HG02870 (cell line): ENCODE measurements at regions not wholly inside any gene's neighbourhood (a gene's known extent, or its start where the extent isn't known, plus 50 kb on each side); places are given as distances from the start of the nearest gene placed in this dataset.
"Not testable (repeated sequence)": the region's sequence is repeated elsewhere in the genome, so short reads cannot be mapped to it uniquely, and the experiment has no call there.

Experiments
- ATAC-seq: cut with Tn5 transposase; IDR thresholded peaks from one replicate; pipeline ENCODE4 v1.9.1; 2021; ENCODE audit warnings: mild to moderate bottlenecking, moderate library complexity; ENCODE audit not compliant: unreplicated experiment

DNA sequence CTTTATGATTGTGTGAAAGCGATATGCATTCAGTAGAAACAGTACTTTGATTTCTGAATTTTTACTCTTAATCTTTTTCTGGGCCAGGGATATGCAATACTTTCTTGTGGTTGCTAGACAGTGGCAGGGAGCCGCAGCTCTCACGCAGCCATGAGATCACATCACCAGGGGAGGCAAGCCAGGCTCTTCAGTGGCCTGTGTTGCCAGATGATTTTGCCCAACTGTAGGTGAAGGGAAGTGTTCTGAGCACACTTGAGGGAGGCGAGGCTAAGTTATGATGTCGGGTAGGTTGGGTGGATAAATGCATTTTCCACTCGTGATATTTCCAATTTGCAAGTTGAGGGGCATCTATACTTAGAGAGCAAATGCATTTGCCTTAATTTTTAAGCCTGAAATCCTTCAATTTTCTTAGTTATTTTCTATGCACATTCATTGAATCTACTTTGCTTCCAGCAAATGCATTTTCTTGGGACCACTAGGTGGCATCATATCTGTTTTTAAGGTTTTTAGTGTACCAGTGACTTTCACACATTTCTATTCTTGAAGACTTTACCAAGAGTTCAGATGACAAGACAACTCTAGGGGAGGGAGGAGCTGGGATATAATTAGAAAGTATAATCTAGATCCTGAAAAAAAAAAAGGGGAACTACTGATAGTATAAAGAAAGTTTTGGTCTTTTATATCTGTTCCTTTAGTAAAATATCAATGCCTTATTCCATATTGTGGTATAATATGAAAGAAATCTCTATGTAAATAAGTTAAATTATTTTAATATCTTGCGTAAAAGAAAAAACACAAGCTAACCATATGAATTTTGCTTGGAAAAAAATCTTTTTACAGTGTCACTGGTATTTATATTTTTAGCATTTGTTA is 643.3 kb downstream of the SOCS6 start:
- no peak for ATAC-seq

DNA sequence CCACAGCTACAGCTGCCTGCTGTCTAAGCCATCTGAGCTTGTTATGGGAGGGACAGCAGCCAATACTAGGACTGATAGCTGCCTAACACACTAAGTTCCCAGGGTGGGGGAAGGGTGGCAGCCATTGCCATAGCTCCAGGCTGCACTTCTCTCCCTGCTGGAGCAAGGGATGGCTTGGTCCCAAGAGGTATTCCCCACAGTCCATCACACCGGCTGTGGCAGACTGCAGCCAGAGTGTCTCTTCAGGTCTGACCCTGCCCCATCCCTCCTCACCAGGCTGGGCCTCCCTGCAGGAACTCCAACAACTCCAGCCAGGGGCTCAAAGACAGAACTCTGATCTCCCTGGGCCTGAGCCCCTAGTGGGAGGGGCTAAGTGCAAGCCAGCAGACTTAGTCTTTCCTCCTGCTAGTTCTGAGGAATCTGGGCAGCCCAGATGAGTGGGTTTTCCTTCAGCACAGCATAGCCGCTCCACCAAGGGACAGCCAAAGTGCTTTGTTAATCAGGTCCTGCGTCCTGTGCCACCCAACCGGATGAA is 632.1 kb downstream of the SOCS6 start:
- ATAC-seq = no peak

DNA sequence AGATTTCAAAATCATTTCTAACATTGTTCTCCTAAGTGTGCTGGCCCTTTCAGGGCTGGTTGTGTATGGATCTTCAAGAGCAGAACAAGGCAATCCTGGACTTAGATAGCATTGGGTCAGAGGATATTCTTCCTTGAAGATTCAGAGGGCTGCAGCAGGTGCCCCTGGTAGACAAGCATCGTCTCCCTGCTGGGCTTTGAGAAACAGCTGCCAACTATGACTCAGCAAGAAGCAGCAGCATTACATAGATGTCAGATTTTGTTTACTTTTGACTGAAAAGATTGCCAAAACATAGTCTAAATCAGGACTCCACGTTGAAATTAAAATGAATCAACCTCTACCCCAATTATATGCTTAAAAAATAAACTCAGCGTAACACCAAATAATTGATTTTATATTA is 618.8 kb downstream of the SOCS6 start:
- no peak for ATAC-seq

DNA sequence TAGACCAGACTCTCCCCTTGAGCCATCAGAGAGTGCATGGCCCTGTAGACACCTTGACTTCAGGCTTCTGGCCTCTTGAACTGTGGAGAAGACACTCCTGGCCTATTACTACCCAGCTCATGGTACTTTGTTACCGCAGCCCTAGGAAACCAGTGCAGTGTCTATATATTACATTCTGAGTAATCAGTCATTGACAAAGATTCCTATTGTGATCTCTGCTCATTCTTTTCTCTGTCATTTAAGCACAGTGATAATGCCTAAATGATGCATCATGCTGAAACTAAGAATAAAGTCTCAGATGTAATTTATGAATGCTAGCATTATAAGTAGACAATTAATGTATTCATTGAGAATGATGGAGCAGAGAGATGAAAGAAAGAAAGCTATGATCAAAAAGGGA is 603.5 kb downstream of the SOCS6 start:
- no peak for ATAC-seq

DNA sequence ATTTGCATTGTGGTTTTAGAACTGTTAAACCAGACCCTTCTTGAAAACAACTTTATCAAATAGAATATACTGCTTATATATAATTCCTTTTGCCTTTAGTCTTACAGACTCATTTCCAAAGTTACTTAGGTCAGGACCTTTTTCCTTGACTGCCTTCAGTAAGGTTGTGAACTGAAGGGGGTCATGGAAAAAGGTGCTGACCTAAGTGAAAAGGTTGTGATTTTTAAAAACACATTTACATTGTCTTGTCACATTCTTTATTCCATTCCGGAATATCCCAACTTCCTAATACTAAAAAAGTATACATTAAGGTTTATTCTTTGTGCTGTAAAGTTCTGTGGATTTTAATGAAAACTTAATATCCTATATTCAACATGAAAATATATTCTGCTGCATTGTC is 581.4 kb downstream of the SOCS6 start:
- ATAC-seq = no peak

DNA sequence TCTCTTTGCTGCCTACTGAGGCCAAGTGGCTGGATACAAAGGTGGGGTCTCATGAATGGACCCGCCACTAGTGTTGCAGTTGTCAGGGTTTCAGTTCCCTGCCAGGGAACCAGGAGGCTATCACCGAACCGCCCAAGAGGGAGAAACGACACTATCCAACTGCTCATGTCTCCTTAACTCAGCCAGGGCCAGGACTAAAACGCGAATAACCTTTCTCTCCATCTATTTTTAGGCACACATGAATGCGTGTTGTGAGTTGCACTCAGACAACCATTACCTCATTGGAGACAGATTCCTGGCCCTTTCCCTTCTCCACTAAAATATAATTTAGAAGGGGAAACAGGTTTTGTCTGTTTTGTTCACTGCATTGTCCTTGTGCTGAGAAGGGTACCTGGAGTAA is 559.5 kb downstream of the SOCS6 start:
- no peak for ATAC-seq

DNA sequence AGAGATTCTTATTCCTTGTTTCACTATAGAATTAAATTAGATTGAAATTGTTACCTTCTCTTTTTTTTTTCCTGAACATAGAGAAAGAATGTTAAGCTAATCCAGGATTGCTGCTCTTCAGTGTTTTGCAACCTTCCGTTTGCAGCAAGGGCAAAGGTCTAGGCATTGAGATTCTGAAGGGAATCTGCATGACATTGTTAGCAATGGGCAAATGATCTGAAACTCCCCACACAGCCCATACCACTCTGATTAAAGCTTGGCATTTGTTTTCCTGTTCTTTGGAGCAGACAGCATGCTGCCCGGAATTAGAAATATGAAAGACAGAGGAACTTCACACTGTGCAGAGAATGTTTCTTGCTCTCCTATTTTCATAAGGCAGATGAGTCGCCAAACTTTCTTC is 551.8 kb downstream of the SOCS6 start:
- no peak for ATAC-seq

DNA sequence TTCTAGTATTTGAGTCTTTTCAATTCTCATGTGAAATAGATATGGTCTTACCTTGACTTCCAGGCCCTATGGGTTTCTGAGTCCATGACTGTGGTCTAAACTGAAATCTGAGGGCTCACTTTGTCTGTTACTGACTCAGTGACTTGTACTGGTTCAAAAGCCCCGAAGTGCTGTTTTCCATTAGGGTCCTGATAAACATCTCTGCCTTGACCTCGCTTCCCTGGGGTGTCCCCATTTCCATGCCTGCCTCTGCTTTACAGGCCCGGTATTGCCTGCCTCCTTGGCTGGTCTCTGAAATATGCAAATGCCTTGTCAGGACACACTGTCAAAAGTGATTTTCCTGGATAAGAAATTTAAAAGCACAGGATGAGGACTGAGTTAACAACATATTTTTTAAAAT is 538.8 kb downstream of the SOCS6 start:
- no peak for ATAC-seq

DNA sequence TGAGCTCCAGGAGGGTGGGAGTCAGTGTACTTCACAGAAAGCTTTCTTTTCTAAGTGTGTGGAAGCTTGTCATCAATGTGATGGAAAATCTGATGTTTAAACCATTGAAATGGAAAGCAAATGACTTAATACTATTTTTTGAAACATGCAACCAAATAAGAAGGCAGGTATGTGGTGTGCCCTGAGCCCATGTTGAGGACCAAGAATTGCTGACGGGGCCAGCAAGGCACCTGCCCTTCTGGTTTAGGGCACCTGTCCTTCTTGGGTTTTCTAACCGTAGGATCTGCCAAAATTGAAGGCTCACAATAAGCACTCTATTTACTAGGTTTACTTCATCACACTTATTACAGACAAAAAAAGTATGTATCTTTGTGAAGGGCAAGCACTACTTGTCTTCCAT is 537.7 kb downstream of the SOCS6 start:
- no peak for ATAC-seq

DNA sequence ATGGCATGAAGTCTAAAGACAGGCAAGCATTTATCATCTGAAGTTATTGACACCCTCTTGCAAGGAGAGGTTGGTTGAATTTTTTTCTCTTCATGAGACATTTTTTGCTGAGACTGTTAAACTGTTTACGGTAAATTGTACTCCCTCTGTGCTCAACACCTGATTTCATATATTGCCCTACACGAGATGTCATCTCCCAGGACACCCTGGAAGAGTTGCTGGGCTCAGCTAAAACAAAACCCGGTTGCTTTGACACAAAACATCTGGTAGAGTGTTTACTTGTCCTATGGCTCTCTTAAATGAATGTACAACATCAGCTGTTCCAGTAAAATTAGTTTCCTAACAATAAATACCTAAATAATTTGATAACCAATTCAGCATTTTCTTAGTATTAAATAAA is 533.8 kb downstream of the SOCS6 start:
- ATAC-seq = no peak

DNA sequence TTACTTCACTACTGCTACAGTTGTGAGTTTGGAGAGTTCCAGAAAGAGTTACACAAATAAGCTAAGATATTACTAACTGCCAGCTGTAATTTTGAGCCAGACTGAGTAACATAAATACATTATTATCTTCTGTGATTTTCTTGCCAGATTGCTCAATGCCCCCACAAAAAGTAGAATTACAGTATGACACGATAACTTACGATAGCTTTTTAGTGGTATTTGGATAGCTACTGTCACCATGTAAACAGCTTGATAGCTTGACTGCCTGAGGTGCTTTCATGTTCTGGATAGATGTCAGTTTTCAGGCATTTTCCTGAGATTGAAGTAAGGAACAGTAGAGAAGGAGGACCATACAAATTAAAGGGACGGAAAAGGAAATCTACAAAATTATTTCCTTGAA is 533.3 kb downstream of the SOCS6 start:
- ATAC-seq = no peak

DNA sequence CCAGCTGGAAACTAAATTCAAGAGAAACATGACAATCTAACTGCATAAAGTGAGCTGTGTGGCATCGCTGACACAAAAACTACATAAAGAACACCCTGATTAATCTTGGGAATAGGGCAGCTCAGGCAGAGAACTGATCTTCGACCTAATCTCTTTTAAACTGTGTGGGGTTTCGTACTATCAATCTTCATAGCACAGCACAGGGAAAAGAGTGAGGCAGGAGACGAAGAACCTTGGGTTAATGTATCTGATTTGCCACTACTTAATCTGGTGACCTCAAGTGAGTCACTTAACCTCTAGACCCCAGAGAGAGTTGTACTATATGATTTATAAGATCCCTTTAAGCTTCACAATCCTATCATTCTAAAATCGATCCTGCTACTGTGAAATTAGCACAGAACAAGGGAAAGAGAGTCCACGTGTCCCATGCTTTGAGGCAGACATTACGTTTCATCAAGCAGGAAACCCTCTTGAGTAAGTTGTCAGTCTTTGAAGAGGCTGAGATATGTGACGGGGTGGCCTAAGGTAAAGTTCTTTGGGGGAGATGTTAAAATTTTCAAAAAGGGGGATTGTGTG is 519.7 kb downstream of the SOCS6 start:
- ATAC-seq = no peak

DNA sequence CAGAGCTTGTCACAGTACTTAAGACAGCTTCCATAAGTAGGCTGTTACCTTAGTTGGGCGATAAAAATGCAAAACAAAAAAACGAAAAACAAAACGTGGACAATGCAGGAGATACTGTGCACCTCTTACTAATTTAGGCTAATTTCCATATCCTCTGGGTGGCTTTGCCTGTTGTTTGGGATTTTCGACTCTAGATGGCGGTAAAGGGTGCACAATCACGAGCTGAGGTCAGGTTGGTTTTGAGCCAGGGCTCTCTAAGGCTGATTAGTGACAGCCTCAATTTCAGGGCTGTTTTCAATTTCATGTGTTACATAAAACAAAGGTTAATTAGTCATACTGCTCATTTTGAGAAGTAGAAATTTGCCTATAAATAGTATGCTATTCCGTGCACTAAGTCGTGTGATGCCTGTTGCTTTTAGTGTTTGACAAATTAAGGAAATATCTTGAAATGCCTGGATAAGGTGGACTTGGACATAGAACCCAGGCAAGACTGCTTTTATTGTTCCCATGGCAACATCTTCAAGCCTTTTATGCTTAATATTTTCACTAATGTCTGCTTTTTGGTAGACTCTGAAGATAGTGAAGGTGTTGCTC is 493.1 kb downstream of the SOCS6 start:
- peak; percentile 96 for ATAC-seq

DNA sequence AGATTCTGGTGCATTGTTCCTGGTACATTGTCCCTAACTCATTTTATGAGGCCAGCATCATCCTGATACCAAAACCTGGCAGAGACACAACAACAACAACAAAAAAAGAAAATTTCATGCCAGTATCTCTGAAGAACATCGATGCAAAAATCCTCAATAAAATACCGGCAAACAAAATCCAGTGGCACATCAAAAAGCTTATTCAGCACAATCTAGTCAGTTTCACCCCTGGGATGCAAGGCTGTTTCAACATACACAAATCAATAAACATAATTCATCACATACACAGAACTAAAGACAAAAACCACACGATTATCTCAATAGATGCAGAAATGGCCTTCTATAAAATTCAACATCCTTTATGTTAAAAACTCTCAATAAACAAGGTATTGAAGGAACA is 477.4 kb downstream of the SOCS6 start:
- ATAC-seq = not testable (repeated sequence)

DNA sequence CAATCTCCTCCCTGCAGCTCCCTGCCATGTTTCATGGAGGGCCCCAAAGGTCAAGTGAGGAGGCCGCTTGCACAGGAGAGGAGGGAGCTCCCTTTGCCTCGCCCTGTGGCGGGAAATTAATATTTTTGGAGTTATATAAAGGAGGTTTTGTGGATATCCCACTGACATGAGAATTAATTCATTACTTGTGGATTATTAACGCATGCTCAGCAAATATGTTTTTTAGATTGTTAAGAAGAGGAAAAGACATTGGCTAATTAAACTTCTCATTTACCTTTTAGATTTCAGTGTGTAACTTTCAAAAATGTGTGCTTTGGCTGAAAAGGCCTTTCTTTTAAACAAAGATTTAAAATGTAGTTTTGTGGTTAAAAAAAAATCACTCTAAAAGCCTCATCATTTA is 474.0 kb downstream of the SOCS6 start:
- no peak for ATAC-seq

DNA sequence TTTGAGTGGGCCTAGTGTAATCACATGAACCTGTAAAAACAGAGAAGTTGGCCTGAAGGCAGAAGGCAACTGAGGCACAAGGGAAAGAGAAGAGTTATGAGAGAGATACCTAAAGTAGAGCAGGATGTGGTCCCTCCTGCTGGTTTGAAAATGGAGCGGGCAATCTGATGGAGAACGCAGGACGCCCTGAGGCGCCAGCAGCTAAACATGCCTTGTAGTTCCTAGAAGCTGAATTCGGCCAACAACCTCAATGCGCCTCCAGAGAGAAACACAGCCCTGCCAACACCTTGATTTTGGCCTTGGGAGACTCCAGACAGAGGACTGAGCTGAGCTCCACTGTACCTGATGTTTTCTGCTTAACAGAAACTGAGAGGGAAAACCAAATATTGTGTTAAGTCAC is 469.9 kb downstream of the SOCS6 start:
- ATAC-seq = no peak

DNA sequence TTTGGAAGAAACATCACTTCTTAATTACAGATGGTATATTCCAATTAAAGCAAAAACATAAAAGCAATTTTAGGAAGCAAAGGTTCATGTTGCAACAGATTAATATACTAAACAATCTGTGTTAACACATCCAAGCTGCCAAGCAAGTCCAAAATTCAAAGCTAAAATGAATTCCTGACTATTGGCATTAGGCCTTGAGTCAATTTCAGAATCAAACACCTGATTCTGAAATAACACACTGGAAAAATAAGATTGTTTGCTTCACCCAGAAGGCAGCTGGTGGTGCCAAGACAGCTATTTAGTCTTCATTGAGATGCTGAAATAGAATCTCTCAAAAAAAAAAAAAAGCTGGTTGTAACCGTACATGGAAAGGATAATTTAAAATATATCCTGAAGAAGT is 465.6 kb downstream of the SOCS6 start:
- ATAC-seq = no peak

DNA sequence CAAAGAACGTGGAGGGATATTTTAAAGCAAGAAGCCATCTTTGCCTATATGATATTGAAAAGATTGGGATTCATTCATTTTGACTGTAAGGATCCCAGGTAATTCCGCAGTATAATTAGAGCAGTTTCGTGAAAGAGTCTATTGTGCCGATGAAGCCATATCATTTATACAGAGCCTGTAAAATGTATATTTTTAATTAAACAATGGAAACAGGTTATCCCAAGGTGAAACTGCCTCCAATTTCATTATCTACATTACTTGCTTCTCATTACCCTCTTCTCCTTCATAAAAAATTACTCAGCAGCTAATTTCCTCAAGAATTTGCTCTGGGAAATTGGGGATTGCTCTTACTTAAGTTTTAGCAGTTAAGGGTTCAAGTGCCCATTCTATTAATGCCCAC is 444.1 kb downstream of the SOCS6 start:
- ATAC-seq = no peak

DNA sequence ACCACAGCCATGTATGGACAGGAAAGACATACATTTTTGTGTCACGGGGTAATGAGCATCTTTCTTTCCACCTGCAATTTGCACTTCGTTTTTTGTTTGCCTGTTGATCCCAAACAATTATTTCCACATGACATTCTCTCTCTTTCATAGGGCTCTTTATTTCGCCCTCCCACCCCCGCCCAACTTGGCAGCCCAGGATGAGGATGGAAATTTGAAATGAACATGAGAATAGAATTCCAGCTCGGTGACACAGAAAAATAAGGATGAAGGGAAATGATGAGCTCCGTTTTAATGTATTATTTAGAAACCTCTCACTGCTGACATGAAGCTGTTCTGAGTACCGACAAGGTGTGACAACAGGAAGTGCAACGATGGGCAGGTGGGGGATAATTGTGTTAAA is 443.3 kb downstream of the SOCS6 start:
- no peak for ATAC-seq

DNA sequence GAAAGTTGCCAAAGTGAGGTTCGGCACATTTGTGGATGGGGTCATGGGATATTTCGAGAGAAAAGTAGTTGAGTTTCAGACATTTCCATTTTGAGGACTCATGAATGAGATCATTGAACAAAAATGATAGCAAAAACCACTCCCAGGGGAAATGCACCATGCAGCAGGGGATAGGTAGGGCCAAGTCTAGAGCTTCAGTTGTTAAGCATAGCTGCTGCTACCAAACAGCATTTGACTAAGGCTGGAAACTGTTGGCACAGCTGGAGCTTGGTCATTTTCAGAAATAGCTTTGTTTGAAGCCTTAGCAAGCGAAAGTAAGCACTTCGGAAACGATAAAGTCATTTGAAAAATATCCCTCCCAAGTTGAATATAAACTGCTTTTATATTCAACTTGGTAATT is 431.8 kb downstream of the SOCS6 start:
- ATAC-seq = no peak

DNA sequence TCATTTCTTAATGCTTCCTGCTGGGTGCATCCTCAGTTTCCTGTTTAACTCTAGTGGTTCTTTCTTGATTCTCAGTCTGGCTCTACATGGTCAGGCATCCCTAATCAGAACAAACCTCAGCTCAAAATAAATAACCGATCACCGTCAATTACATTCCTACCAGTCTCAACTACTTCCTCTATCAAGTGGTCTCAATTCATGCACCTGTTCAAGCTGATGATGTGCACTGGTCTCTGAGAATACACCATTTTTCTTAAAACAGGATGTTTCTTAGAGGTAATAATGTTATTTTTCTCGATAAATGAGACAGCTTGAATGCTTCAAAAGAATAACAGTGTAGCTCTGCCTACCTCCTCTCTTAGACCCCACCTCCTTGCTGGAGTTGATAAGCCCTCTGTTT is 420.9 kb downstream of the SOCS6 start:
- no peak for ATAC-seq

DNA sequence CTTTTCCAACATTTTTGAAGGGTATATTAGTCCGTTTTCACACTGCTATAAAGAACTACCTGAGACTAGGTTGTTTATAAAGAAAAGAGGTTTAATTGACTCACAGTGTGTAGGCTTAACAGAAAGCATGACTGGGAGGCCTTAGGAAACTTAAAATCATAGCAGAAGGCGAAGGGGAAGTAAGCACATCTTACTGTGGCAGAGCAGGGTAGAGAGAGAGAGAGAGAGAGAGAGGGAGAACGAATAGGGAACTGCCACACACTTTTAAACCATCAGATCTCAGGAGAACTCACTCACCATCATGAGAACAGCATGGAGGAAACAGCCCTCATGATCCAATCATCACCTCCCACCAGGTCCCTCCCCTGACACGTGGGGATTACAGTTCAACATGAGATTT is 420.3 kb downstream of the SOCS6 start:
- ATAC-seq = no peak
